ENCODE measurements at regions not wholly inside any gene's neighbourhood (a gene's known extent, or its start where the extent isn't known, plus 50 kb on each side); places are given as distances from the start of the nearest gene placed in this dataset.

GRCh38 chr21:27251752-27252151 lies 284.9 kb upstream of the ADAMTS5 start:
- H3K27me3 ChIP-seq, result no peaks in the 10 kb centered on the region
- H3K4me3 ChIP-seq, result no peak overlapping the region
- no peaks in the 10 kb centered on the region for H3K4me1 ChIP-seq
- no peak for ATAC-seq (ENCODE audit: low FRiP score in 2 of 2)
- no peak for DNase-seq
- 72 to 93% methylated on average over 2 of the region's 2 CpGs for whole genome bisulfite sequencing, 2 donors
- H3K36me3 ChIP-seq, result no peaks in the 10 kb centered on the region
- H3K9me3 ChIP-seq, result no peaks in the 10 kb centered on the region
- TF ChIP-seq POLR2AphosphoS5 (IDR thresholded peaks at IDR 0.05) (no peak), CTCF (IDR thresholded peaks at IDR 0.05) (no peak), EP300 (IDR thresholded peaks at IDR 0.05) (no peak), POLR2A (IDR thresholded peaks at IDR 0.05) (no peak)
- no peak overlapping the region for H3K27ac ChIP-seq

- Histone ChIP-seq H3K9me3 (no peaks in the 10 kb centered on the region), H3K4me3 (no peak overlapping the region), H3K36me3 (no peaks in the 10 kb centered on the region), H3K27ac (no peak overlapping the region), H3K4me1 (no peaks in the 10 kb centered on the region), H3K27me3 (no peaks in the 10 kb centered on the region)
- WGBS, 2 donors, result 92 to 100% methylated on average over 1 of the region's 1 CpG
- ATAC-seq (ENCODE audit: low FRiP score in 2 of 2) (no peak), DNase-seq (no peak)
- no peak for TF ChIP-seq POLR2AphosphoS5 (IDR thresholded peaks at IDR 0.05)
- TF ChIP-seq POLR2A (IDR thresholded peaks at IDR 0.05), result no peak
- no peak for TF ChIP-seq EP300 (IDR thresholded peaks at IDR 0.05)
- no peak for TF ChIP-seq CTCF (IDR thresholded peaks at IDR 0.05)
Measured at GRCh38 chr21:27250366-27250765, 283.5 kb upstream of the ADAMTS5 start.

- no peak for ATAC-seq (ENCODE audit: low FRiP score in 2 of 2)
- no peak overlapping the region for H3K4me3 ChIP-seq
- WGBS, 2 donors, result 64 to 65% methylated on average over 1 of the region's 1 CpG
- no peaks in the 10 kb centered on the region for H3K4me1 ChIP-seq
- TF ChIP-seq CTCF (IDR thresholded peaks at IDR 0.05) (no peak), POLR2AphosphoS5 (IDR thresholded peaks at IDR 0.05) (no peak), POLR2A (IDR thresholded peaks at IDR 0.05) (no peak), EP300 (IDR thresholded peaks at IDR 0.05) (no peak)
- H3K27me3 ChIP-seq, result no peaks in the 10 kb centered on the region
- no peaks in the 10 kb centered on the region for H3K36me3 ChIP-seq
- DNase-seq, result no peak
- H3K9me3 ChIP-seq, result no peaks in the 10 kb centered on the region
- no peak overlapping the region for H3K27ac ChIP-seq
Measured at GRCh38 chr21:27248814-27249213, 281.9 kb upstream of the ADAMTS5 start.

- peak in 1 of 2 donors; percentile 80 for ATAC-seq (ENCODE audit: low FRiP score in 2 of 2)
- TF ChIP-seq CTCF (IDR thresholded peaks at IDR 0.05) (no peak), POLR2AphosphoS5 (IDR thresholded peaks at IDR 0.05) (no peak), EP300 (IDR thresholded peaks at IDR 0.05) (no peak), POLR2A (IDR thresholded peaks at IDR 0.05) (no peak)
- no peak for DNase-seq
- Histone ChIP-seq H3K36me3 (no peaks in the 10 kb centered on the region), H3K27me3 (no peaks in the 10 kb centered on the region), H3K4me3 (no peak overlapping the region), H3K9me3 (no peaks in the 10 kb centered on the region), H3K27ac (no peak overlapping the region), H3K4me1 (no peaks in the 10 kb centered on the region)
- WGBS, 2 donors, result 86 to 90% methylated on average over 5 of the region's 5 CpGs
Measured at GRCh38 chr21:27246741-27247140, 279.9 kb upstream of the ADAMTS5 start.

GRCh38 chr21:27244776-27245175 lies 277.9 kb upstream of the ADAMTS5 start:
- no peak for ATAC-seq (ENCODE audit: low FRiP score in 2 of 2)
- Histone ChIP-seq H3K36me3 (no peaks in the 10 kb centered on the region), H3K4me1 (no peaks in the 10 kb centered on the region), H3K4me3 (no peak overlapping the region), H3K27me3 (no peaks in the 10 kb centered on the region), H3K9me3 (no peaks in the 10 kb centered on the region), H3K27ac (no peak overlapping the region)
- DNase-seq, result no peak
- 70% methylated on average over 3 of the region's 3 CpGs for WGBS, 2 donors
- TF ChIP-seq EP300 (IDR thresholded peaks at IDR 0.05) (no peak), POLR2A (IDR thresholded peaks at IDR 0.05) (no peak), CTCF (IDR thresholded peaks at IDR 0.05) (no peak), POLR2AphosphoS5 (IDR thresholded peaks at IDR 0.05) (no peak)
